Stimulated activated CD8-positive, alpha-beta memory T cell treated with anti-CD3 and anti-CD28 coated beads, Interleukin-4, amount 100 ng/mL, for 4 hours (primary cell): ENCODE measurements at regions not wholly inside any gene's neighbourhood (a gene's known extent, or its start where the extent isn't known, plus 50 kb on each side); places are given as distances from the start of the nearest gene placed in this dataset.
"Not testable (repeated sequence)": the region's sequence is repeated elsewhere in the genome, so short reads cannot be mapped to it uniquely, and the experiment has no call there.

ENCODE experiments used
- DNase-seq, 2 donors: peaks; one replicate each; pipeline ENCODE4 v3.0.0-alpha.2; 2020; ENCODE audit warnings: low read depth in 2 of 2, low spot score in 1 of 2

DNA sequence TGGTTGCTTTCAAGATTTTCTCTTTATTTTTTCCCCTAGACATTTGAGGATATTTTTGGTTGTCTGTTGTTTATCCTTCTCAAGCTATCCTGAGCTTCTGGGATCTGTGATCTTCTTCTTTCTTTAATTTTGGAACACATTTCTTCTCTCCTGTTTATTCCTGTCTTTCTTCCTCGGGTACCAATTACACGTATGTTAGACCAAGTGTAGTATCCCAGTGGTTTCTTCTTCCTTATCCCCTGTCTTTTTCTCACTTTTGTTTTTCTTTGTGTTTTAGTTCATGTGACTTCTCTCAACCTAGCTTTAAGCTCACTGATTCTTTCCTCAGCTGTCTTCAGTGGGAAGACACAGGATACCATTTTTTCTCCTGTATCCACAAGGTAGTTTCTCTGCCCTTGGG lies 120.0 kb downstream of the GALR1 start:
- DNase-seq = no peak

- no peak for DNase-seq
These were observed 124.2 kb downstream of the GALR1 start for GRCh38 chr18:77373730-77374445.

DNA sequence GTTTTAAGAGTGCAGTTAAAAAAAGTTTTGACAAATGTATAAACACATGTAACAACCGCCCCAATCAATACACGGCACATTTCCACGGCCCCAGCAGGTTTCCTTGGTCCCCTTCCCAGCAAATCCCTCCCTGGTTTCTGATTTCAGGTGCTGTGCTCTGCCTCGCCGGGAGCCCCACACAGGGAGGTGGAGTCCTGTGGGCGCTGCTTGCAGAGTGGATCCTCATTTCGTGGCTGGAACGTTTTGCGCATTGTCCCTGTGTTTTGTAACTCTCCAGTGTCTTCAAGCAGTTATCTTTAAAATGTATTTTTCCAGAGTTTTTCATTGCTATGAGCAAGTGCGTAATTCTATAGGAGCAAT lies 124.8 kb downstream of the GALR1 start:
- no peak for DNase-seq

DNA sequence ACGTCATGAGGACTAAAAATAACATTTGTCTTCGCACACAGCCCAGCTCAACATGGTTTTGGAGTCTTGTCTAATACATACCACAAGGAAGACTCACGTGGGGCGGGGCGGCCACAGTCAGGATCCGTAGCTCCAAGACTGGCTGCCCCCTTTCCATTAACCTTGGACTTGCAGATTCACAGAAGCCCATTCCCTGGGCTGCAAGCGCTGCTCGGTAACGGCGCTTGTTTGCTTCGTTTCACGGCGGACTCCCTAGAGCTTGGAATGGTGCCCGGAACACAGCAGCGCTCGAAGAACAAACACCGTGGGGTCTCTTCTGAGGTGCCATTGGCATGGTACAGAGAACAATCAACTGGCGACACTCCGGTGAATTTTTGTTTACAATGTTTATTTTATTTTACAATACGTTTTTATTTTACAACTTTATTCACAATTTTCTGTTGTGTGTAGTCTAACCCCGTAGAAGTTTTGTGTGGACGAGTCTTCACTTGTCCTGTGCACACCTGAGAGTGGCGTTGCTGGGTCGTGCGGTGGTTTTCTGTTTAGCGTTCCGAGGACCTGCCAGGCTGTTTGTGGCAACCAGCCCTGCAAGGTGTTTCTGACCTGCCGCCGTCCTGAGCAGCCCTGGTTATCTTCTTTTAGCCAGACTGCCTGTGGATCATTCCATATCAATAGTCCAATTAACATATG lies 126.5 kb downstream of the GALR1 start:
- no peak for DNase-seq

DNA sequence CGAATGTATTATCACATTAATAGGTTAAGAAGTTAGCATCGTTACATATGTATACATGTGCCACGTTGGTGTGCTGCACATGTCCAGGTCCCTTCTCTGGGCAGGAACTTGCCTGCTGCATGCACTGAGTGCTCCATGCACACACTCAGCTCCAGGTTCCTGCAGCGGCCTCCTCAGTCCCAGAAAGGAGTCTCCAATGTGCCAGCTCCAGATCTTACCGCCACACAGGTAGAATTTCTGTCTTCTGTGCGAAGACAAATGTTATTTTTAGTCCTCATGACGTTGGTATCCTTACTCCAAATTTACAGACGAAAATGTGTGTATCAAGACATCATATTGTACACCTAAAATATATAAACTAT lies 127.1 kb downstream of the GALR1 start:
- DNase-seq = no peak

- DNase-seq = no peak
These were observed 128.2 kb downstream of the GALR1 start for GRCh38 chr18:77377813-77378212.

DNA sequence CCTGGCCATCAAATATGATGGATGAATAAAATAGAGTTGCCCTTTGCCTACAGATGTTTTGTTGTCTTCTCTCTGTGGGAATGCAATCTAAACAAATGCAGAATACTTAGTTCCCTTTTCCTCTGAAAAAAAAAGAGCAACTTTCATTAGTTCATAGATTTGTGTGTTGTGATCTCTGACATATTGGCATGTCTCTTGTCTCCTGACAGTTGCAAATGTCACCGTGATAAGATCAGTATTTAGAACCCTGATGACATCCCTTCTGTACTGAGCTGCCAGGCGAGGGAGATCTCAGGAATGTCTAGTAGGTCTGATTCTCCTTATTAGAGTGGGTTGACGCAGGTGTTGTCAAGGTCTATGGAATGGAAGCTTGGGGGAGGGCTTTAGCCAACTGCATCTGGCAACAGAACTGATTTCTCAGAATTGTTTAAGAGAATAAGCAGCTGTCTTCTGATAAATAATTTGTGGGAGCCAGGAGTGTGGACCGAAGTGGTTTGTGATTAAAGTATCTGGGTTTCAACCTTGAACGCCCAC lies 130.4 kb downstream of the GALR1 start:
- DNase-seq = no peak

- no peak for DNase-seq
These were observed 131.0 kb downstream of the GALR1 start for GRCh38 chr18:77380695-77381094.

- no peak for DNase-seq
These were observed 142.7 kb downstream of the GALR1 start for GRCh38 chr18:77392321-77392720.

- DNase-seq = no peak
These were observed 143.9 kb downstream of the GALR1 start for GRCh38 chr18:77393519-77393918.

DNA sequence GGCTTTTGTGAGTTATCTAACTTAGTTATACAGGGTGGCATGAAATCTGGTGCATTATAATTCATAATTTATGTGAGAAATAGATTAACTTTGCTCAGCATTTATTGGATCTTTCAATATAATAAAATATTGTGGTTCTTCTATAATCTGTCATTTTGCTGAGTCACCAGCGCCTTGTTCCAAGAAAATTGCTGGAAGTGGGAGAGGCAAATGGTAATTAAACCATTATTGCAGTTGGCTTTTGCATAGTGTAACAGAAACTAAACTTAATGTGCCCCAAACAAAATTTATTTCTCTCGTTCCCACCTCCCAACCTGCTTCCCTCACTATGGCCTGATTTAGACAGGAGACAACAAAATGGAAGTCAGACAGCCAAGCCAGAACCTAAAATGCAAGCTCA lies 146.3 kb downstream of the GALR1 start:
- no peak for DNase-seq

DNA sequence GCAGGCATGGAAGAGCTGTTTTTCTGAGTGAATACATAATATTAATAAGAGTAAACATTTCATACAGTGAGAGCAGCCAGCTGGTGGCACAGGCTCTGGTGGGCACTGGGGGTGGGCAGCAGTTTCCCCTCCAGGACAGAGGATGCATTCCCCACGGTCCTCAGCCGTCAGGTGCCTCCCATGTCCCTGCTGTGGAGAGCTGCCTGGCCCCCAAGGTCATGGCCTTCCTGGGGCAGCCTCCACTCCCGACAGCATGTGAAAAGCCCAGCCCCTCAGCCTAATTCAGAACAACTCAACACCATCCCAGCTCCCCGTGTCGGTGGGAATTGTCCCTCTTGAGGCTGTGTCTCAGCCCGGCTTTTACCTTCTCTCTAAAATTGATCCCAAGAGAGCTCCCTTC lies 147.4 kb downstream of the GALR1 start:
- no peak for DNase-seq

DNA sequence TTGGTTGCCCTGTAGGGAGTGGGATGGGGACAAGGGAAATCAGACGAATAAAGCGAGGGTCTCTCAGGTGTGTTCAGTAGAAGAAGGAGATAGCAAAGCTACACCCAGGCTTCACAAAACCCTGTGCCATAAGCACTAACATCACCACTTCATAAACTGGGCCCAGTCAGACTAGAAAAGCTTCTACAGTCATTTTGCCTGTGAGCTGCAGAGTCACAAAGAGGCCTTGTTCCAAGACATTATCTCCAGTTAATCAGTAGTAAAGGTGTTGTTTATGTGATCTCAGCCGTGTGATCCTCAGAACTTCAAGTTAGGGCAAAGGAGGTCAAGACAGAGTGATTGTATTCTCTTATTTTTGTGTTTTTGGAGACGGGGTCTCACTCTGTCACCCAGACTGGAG lies 148.0 kb downstream of the GALR1 start:
- no peak for DNase-seq

DNA sequence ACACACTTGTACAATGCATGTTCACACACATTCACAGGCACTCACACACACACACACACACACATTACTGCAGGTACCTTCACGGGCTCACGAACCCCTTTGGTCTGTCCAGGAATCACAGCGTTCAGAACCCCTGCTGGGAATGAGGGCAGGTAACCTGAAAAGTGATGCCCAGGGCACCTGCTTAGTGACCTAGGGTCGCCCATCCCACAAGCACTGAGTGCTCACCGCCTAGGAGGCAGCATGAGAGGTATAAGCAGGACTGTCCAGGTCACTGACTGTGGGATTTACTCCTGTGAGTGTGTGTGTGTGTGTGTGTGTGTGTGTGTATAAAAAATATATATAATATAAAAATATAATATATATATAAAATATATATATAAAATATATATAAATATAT lies 150.9 kb downstream of the GALR1 start:
- no peak for DNase-seq

GRCh38 chr18:77401173-77401572 lies 151.5 kb downstream of the GALR1 start:
- DNase-seq = no peak

GRCh38 chr18:77403969-77404535 lies 154.4 kb downstream of the GALR1 start:
- DNase-seq = no peak

DNA sequence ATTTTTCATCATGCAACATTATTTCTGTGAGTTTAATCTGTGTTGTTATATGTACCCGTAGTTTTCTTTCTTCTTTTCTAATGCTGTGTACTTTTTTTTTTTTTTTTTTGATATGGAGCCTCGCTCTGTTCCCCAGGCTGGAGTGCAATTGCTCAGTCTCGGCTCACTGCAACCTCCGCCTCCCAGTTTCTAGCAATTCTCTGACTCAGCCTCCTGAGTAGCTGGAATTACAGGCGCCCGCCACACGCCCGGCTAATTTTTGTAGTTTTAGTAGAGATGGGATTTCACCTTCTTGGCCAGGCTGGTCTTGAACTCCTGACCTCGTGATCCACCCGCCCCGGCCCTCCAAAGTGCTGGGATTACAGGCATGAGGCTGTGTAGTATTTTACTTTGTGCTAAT lies 155.4 kb downstream of the GALR1 start:
- DNase-seq = no peak

GRCh38 chr18:77407733-77408132 lies 158.1 kb downstream of the GALR1 start:
- DNase-seq = no peak

DNA sequence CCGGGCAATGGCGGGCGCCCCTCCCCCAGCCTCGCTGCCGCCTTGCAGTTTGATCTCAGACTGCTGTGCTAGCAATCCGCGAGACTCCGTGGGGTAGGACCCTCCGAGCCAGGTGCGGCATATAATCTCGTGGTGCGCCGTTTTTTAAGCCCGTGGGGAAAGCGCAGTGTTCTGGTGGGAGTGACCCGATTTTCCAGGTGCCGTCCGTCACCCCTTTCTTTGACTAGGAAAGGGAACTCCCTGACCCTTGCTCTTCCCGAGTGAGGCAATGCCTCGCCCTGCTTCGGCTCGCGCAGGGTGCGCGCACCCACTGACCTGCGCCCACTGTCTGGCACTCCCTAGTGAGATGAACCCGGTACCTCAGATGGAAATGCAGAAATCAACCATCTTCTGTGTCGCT lies 171.9 kb downstream of the GALR1 start:
- not testable (repeated sequence) for DNase-seq

DNA sequence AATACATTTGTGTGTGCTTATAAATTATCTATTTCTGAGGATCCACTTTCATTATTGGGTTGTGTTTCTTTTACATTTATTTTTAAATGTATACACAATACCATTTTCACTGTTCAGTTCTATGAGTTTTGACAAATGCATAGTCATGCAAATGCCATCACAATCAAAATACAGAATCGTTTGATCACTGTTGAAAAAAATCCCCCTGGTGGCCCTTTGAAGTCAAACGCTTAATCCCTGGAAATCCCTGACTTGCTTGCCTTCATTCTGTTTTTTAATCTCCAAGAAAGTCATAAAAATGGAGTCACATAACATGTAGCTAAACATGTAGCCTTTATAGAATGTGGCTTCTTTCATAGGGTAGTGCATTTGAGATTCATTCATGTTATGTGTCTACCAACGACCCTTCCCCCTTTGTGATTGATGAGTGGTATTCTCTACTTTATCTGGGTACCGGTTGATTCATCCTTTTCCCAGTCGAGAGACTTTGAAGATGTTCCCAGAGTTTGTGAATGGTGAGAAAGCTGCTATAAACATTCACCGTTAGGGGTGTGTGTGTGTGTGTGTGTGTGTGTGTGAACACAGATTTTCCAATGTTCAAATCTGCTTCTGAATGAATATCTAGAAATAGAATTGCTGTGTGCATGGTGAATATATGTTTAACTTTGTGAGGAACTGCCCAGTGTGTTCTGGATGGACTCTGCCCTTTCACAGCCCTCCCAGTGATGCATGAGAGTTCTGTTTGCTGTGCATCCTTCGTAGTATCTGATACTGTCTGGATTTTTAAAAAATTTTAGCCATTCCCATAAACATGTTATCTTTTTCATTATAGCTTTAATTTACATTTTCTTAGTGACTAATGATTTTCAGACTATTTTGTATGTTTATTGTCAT lies 173.6 kb downstream of the GALR1 start:
- DNase-seq = no peak

DNA sequence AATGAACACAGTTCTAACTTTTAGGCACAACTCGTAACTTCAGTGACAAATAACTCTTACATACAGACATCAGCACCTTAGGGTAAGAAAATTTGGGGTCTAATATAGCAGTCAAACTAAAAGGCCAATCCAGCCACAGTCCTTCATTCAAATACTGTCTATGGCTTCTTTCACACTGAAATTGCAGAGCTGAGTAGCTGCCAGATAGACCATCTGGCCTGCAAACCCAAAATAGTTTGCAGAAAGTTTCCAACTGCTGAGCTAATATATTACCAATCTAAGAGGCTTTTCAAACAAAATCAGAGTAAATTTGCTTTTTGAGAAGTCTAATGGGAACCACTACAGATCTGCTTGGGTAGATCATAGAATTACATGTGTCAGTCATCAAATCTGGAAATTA lies 183.4 kb downstream of the GALR1 start:
- no peak for DNase-seq

DNA sequence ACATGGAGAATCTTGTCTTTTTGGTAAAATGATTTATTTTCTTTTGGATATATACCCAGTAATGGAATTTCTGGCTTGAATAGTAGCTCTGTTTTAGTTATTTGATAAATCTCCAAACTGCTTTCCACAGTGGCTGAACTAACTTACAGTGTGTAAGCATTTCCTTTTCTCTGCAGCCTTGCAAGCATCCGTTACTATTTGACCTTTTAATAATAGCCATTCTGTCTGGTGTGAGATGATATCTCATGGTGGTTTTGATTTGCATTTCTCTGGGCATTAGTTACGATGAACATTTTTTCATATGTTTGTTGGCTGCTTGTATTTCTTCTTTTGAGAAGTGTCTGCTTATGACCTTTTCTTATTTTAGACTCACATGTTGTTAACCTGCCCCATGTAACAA lies 190.2 kb downstream of the GALR1 start:
- no peak for DNase-seq
